C4-2B (cell line): ENCODE measurements at regions not wholly inside any gene's neighbourhood (a gene's known extent, or its start where the extent isn't known, plus 50 kb on each side); places are given as distances from the start of the nearest gene placed in this dataset.
A peak's percentile ranks its signal among the peaks of the same experiment; 100 is the strongest.

Experiments
- H3K27ac ChIP-seq: fragments of 450-650 bp; 2 replicates; pipeline ENCODE4 v1.5.1; 2017
- CTCF ChIP-seq: fragments of 450-650 bp; conservative IDR thresholded peaks from 2 replicates; pipeline ENCODE4 v1.5.1; 2017; ENCODE audit warnings: mild to moderate bottlenecking
- ZFX ChIP-seq: fragments of 450-650 bp; IDR thresholded peaks from 2 replicates; pipeline ENCODE4 v1.6.1; 2017

GRCh38 chr7:32381024-32381601 is 109.1 kb downstream of the LSM5 start:
- TF ChIP-seq CTCF (0 out of 2 replicates have a peak, but pooled peaks have one; percentile 10), ZFX (no peak)
- no peak overlapping the region for H3K27ac ChIP-seq

DNA sequence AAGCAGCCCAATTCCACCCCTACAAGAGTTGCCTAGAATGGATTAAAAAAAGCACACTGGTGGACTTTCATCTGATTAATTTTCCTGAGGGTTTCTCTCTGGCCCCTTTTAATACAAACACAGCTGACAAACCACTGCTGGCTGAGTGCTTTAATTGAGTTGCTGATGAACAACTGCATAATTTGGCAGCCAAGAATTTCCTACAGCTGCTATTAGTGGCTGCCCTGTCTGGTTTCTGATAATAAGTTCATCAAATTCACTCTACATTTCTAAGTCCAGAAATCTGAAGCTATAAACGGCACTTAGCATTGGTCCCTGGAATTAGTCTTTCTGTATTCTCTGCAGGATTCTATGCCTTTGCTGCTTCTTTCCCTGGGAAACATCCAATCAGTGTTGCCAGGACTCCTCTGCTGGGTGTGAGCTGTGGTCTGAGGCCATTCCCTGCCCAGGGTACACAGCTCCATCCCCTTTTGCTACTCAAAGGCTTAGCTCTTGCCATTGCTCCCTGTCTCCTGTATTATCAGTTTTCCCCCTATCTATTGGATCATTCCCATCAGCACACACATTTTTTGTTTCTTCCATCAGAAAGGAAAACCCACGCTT is 110.6 kb downstream of the LSM5 start:
- H3K27ac ChIP-seq, result no peak overlapping the region
- no peak for TF ChIP-seq CTCF
- no peak for TF ChIP-seq ZFX

- TF ChIP-seq CTCF (no peak), ZFX (no peak)
- H3K27ac ChIP-seq, result no peak overlapping the region
Observed at GRCh38 chr7:32378988-32379387, 111.2 kb downstream of the LSM5 start.

DNA sequence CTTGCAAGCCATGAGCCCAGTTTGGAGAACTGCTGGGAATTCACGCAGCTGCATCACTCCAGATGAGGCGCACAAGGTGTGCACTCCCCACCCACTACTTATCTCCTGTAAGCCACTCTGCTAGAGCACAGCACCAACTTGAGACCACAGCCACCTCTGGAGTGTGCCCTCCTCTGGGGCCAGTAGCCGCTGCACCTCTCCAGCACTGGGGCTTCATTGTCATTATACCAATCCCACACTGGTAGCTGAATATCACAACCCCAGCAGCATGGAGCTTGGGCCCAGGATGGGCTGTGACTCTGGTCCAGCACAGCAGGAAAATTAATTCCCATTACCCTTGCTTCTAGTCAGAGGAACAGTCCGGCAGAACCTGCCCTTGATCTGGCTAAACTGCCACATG is 125.6 kb downstream of the LSM5 start:
- TF ChIP-seq CTCF, result no peak
- TF ChIP-seq ZFX, result no peak
- no peak overlapping the region for H3K27ac ChIP-seq

DNA sequence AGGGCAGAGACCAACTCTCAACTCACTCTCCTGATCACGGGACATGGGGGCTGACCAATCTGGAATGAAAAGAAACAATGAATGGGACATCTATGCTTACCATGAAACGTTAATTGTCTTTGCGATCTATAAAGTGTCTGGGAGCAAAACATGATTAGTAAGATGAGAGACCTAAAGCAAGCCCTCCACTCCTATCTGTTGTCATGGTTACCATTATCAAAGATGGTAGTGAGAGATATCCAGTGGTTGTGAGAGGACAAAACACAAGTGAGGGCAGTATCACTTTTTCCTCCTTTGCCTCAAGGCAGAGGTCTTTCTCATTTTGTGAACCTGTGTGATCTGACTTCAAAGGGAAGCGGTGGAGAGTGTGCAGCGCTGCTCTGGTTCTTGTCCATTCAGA is 130.1 kb downstream of the LSM5 start:
- no peak overlapping the region for H3K27ac ChIP-seq
- no peak for TF ChIP-seq ZFX
- TF ChIP-seq CTCF, result no peak

- H3K27ac ChIP-seq, result no peak overlapping the region
- TF ChIP-seq CTCF (peak; percentile 21), ZFX (no peak)
Observed at GRCh38 chr7:32357535-32358277, 132.5 kb downstream of the LSM5 start.

- TF ChIP-seq CTCF, result peak; percentile 77
- TF ChIP-seq ZFX, result no peak
- H3K27ac ChIP-seq, result no peak overlapping the region
Observed at GRCh38 chr7:32347244-32347828, 142.8 kb downstream of the LSM5 start.
